ENCODE measurements at regions not wholly inside any gene's neighbourhood (a gene's known extent, or its start where the extent isn't known, plus 50 kb on each side); places are given as distances from the start of the nearest gene placed in this dataset.

GRCh38 chr2:81213598-81213997 is 909.0 kb upstream of the LRRTM1 start:
- no peak for DNase-seq

- no peak for DNase-seq
These were observed 901.7 kb upstream of the LRRTM1 start for GRCh38 chr2:81206216-81206615.

- DNase-seq, result no peak
These were observed 892.5 kb upstream of the LRRTM1 start for GRCh38 chr2:81196933-81197628.

- DNase-seq, result no peak
These were observed 891.9 kb upstream of the LRRTM1 start for GRCh38 chr2:81196383-81196851.

GRCh38 chr2:81195774-81196382 is 891.3 kb upstream of the LRRTM1 start:
- no peak for DNase-seq

- no peak for DNase-seq
These were observed 890.6 kb upstream of the LRRTM1 start for GRCh38 chr2:81195017-81195773.

DNA sequence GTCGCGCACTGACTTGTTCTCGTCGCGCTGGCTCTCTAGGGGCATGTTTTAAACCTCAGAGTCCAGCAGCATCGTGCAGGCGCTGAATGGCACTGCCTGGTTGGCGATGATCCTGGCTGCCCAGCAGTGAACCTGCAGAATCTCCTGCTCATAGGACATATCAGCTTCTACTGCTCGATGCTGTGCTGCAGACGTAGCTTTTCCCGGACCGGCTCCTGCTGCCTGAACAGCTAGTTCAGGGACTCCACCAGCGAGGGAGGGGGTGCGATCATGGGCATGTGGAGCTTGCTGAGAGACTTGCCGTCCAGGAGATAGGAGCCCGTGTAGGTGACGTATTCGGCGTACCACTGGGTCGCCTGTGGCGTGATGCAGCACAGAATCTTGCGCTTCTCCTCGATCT is 890.0 kb upstream of the LRRTM1 start:
- DNase-seq, result no peak

- no peak for DNase-seq
These were observed 889.6 kb upstream of the LRRTM1 start for GRCh38 chr2:81194176-81194575.

DNA sequence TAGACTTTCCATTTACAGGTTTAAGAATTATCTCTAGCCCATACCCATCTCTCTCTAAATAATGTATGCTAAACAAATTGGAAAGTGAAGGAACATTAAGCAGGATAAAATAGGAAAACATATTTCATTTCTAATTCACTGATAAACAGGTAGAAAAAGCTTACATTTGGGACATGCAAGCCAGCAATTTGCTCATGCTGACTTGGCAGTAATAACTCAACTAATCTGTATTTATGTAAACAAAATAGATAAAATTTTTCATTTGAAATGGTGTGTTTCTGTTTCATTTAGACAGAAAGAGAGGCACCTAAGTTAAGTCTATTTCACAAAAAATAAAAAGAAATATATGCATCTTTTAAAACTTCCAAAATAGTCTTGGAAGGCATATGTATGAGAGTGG is 877.3 kb upstream of the LRRTM1 start:
- no peak for DNase-seq

GRCh38 chr2:81171447-81171846 is 866.9 kb upstream of the LRRTM1 start:
- DNase-seq, result no peak

- DNase-seq, result no peak
These were observed 859.0 kb upstream of the LRRTM1 start for GRCh38 chr2:81163583-81163982.

DNA sequence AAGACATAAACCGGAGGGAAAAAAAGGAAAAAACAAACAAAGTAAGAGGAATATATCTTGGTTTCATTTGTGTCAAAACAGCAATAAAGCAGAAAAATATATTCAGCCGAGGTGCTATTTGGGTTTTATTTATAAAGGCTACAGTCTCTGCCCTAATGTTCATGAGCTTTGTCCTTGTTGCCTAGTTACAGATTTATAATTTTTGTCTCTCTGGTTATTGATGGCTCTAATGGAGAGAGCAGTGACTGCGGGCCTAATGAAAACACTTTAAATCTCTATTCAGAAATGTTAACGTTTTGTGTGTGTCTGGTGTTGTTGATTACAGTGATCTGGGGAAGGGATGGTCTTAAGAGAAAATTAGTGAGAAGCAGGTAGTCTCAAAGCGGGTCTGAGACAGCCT is 854.0 kb upstream of the LRRTM1 start:
- no peak for DNase-seq

DNA sequence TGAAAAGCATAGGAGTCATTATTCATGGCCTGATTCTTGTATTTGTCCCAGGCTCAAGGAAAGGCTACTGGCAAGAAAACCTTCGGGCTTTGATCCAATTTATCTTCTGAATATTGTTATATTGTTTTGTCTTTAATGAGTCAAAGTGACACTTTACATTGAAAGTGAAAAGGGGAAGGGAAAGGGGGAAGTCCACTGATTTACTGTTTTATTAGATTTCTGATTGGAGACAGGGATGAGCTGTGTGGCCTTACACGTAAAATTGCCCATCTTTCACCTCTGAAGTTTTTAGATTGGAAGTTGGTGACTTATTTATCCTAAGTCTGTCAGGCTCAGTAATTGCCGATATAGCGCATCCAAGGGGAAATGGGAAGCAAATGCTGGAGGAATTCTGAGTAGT is 843.8 kb upstream of the LRRTM1 start:
- DNase-seq, result no peak

DNA sequence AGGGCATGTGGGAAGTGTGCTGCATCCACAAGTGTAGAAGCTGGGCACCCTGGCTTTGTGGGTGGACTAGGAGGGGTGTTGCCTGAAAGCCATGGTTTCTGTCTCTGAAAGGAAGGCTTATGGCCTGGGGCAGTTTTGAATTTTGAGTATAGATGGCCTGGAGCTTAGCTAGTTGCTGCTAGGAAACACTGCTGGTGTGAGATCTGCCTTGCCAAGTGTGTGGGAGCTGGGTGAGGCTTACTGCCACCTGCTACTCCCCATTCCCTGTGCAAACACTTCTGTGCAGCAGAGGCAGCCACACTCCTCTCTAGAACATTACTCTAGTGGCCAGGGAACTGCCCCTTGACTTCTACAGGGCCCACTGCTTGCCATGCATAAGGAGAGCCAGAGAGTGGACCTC is 831.7 kb upstream of the LRRTM1 start:
- no peak for DNase-seq

DNA sequence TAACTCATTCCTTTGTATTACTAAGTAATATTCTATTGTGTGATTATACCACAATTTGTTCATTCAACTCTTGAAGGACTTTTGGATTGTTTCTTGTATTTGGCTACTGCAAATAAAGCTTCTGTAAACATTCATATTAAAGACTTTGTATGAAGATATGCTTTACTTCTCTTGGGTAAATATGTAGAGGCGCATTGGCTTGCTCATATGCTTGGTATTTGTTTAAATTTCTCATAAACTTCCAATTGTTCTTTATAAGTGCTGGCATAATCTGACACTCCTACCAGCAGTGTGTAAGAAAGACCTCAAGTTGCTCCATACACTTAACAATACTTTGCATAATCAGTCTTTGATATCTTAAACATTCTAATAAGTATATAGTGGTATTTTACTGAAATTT is 792.8 kb upstream of the LRRTM1 start:
- DNase-seq, result no peak

- DNase-seq, result no peak
These were observed 788.5 kb upstream of the LRRTM1 start for GRCh38 chr2:81093031-81093430.

- no peak for DNase-seq
These were observed 783.1 kb upstream of the LRRTM1 start for GRCh38 chr2:81087646-81088045.

GRCh38 chr2:81084101-81084500 is 779.5 kb upstream of the LRRTM1 start:
- DNase-seq, result no peak

DNA sequence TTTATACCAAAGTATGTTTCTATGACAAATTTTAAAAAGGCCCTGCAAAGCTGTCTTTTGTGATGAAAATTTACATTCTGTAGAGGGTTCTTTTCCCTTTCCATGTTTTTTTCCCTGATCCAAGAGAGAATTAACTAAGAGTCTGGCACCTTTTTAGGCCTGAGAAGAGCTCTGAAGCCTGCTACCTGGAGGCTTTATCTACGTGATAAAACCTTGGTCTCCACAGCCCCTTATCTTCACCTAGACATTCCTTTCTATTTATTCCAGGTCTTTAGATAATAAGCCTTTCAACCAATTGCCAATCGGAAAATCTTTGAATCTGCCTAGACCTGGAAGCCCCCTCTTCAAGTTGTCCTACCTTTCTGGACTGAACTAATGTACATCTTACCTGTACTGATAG is 774.1 kb upstream of the LRRTM1 start:
- DNase-seq, result no peak

- DNase-seq, result no peak
These were observed 773.5 kb upstream of the LRRTM1 start for GRCh38 chr2:81078102-81078501.

DNA sequence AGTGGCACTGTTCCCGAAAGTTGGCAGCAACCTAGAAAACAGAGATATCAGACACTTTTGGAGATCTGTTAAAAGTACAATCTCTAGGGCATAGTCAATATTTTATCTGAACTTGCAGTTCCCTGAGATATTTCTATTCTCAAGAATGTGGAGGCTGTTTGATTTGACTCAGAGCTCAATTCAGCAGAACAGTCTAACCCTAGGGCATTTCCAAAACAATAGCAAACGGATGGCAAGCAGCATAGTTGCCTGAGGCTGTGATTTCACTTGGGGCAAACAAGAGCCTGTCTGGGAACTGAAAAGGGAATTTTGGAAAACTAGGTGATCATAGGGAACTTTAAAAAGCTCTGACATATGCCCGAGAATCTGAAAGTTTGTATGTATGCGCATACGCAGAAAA is 772.8 kb upstream of the LRRTM1 start:
- no peak for DNase-seq

DNA sequence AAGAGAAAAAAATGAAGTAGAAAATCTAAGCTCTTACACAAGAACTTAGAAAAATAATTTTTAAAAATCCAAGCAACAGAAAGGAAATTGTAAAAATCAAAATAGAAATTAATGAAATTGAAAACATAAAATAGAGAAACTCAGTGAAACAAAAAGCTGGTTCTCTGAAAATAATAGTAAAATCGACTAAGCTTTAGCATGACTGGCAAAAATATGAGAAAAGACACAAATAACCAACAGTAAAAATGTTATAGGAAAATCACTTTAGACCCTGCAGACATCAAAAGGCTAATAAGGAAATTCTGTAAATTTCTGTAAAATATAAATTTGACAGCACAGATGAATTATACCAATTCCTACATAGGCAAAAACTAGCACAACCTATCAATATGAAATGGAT is 768.9 kb upstream of the LRRTM1 start:
- DNase-seq, result no peak

GRCh38 chr2:81068144-81068543 is 763.6 kb upstream of the LRRTM1 start:
- no peak for DNase-seq

DNA sequence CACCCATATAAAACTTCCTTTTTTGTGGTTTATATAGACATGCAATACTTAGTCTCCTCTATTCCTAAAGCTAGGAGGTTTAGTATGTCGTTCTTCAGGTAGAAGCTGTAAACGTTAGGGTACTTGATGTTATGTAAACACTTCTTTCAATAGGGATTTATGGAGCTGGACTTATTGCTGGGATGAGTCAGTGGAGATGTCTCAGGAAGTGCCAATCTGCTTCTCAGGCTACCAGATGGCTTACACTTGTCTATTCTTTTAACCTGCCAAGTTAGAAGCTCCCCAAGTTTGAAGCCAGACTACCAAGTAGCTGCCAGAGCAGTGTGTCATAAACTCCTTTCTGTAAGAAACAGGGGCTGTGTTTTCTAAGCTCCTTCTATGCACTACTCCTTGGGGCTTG is 756.5 kb upstream of the LRRTM1 start:
- no peak for DNase-seq
